NCI-H510A (cell line): ENCODE measurements at regions not wholly inside any gene's neighbourhood (a gene's known extent, or its start where the extent isn't known, plus 50 kb on each side); places are given as distances from the start of the nearest gene placed in this dataset.
"Not testable (repeated sequence)": the region's sequence is repeated elsewhere in the genome, so short reads cannot be mapped to it uniquely, and the experiment has no call there.

Experiments used
- DNase-seq: peaks from one replicate; lab custom pipeline; 2025; lab: John Stamatoyannopoulos, UW

GRCh38 chr2:77578354-77578753 lies 56.2 kb upstream of the LRRTM4 start:
- DNase-seq, result no peak

DNA sequence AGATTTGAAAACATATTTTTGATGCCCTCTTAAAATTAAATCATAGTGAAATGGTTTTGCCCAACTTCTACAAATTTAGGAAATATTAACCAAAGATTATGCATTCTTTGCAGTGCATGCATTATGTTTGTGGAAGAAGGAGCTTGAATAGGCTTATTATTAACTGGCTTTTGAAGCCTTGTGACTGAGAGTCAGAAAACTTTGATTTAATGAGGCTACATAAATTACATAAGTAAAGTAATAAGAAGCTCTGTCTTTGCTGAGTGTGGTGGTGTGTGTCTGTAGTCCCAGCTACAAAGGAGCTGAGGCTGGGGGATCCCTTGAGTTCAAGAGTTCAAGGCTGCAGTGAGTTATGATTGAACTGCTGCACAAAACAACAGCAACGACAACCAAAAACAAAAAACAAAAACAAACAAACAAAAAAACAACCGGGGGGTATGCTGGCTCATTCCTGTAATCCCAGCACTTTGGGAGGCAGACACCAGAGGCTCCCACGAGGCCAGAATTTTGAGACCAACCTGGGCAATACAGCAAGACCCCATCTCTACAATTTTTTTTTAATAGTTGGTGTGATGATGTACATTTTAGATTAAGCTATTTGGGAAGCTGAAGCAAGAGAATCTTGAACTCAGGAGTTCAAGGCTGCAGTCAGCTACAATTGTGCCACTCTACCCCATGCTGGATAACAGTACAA lies 57.0 kb upstream of the LRRTM4 start:
- no peak for DNase-seq

- no peak for DNase-seq
Observed at GRCh38 chr2:77588438-77588837, 66.3 kb upstream of the LRRTM4 start.

DNA sequence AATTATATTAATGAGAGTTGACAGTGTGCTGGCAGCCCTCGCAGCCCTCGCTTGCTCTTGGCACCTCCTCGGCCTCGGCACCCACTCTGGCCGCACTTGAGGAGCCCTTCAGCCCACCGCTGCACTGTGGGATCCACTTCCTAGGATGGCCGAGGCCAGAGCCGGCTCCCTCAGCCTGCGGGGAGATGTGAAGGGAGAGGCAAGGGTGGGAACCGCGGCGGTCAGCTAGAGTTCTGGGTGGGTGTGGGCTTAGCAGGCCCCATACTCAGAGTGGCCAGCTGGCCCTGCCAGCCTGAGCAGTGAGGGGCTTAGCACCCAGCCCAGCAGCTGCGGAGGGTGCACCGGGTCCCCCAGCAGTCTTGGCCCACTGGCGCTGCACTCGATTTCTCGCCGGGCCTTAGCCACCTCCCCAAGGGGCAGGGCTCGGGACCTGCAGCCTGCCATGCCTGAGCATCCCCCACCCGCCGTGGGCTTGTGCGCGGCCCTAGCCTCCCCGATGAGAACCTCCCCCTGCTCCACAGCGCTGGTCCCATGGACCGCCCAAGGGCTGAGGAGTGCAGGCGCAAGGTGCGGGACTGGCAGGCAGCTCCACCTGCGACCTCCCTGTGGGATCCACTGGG lies 68.2 kb upstream of the LRRTM4 start:
- no peak for DNase-seq

DNA sequence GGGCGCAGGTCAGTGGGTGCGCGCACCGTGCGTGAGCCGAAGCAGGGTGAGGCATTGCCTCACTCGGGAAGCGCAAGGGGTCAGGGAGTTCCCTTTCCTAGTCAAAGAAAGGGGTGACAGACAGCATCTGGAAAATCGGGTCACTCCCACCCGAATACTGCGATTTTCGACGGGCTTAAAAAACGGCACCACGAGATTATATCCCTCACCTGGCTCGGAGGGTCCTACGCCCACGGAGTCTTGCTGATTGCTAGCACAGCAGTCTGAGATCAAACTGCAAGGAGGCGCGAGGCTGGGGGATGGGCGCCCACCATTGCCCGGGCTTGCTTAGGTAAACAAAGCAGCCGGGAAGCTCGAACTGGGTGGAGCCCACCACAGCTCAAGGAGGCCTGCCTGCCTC lies 70.8 kb upstream of the LRRTM4 start:
- DNase-seq, result not testable (repeated sequence)

- no peak for DNase-seq
Observed at GRCh38 chr2:77602771-77603170, 80.6 kb upstream of the LRRTM4 start.

DNA sequence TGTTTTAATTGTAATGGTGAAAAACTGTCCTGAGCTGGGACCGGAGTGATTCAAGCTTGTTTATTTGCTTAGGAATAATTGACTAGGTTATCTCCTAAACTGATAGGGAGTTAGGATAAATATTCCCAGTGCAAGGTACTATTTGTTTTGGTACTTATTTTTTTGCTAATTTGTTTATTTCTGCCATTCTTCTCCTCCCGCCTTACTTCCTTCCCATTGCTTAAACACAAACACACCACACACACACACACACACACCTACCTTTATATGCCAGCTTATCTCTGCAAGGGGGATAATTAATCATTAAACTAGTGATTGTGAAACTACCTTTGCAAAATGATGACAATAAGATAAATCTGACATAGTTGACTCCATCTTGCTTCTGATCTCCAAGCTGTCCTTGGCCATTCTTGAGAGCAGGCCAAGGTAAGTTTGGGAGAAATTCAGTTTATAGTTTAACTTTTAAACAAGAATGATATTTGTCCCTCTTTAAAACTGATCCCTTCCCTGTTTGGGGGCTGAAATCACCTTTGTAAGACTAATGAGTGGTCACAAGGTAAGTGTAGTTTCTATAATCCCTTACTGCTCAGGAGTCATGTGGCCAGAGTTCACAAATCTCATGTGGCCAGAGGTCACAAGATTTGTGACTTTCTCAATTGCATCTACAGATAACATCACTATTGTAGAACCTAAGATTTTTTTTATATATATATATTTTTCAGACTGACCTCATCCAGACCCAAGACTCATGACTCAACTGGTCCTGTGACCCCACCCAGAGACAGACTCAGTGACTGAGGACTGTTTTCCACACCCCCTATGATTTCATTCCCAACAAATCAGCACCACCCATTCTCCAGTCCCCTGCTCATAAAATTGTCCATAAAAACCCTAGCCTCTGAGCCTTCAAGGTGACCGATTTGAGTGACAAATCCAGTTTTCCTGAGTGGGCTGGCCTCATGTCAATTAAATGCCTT lies 83.1 kb upstream of the LRRTM4 start:
- no peak for DNase-seq

DNA sequence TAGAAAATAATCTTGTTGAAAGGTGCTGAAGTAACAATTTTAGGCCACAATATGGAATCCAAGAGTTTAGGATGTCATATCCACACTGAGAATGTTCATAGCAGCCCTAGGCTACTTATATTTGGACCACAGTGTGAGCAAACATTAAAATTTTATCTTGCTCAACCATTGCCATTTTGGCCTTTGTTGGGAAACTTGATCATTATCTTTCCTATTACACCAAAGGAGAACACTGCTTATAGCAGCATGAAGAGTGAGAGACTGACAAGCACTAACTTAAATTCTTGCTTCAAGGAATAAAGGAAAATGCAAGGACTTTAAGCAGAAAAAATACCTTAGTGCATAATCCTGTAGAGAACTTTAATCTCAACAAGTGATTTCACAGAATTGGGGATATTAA lies 86.3 kb upstream of the LRRTM4 start:
- DNase-seq, result no peak

DNA sequence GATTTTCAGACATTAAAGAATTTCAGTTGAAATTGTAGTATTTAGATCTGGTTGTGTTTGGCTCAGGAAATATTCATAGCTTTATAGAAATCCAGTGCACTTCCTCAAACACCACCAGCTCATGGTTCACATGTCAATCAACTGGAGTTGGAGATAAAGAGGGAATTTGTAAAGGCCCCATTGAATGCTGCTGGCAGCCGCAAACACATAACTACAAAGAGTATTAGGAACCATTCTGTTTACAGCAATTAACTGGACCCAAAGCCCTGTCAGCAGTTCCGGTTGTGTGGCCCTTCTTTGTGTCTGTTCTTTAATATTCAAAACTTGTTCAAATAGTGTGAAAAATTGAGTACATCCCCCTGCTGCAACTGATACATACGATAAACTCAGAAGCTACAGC lies 107.4 kb upstream of the LRRTM4 start:
- no peak for DNase-seq

DNA sequence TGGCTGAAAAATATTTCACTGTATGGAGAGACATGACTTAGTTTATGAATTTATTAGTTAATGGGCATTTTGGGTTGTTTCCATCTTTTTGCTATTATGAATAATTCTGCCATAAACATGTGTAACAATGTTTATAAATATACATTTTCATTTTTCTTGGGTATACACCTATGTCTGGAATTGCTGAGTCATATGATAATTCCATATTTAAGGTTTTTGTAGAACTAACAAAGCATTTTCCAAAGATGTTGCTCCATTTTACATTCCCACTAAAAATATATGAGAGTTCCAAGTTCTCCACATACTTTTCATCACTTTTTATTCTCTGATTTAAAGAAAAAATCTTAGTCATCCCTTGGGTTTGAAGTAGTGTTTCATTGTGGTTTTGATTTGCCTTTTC lies 108.8 kb upstream of the LRRTM4 start:
- no peak for DNase-seq

DNA sequence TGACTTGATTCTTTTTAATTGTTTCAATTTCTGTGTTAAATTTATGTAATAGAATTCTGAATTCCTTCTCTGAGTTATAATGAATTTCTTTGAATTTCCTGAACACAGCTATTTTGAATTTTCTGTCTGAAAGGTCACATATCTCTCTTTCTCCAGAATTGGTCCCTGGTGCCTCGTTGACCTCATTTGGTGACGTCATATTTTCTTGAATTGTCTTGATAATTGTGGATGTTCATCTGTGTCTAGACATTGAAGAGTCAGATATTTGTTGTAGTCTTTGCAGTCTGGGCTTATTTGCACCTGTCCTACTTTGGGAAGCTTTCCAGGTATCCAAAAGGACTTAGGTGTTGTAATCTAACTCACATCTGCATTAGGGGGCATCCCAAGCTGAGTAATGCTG lies 111.4 kb upstream of the LRRTM4 start:
- DNase-seq, result no peak

GRCh38 chr2:77640924-77641323 lies 118.7 kb upstream of the LRRTM4 start:
- DNase-seq, result no peak

DNA sequence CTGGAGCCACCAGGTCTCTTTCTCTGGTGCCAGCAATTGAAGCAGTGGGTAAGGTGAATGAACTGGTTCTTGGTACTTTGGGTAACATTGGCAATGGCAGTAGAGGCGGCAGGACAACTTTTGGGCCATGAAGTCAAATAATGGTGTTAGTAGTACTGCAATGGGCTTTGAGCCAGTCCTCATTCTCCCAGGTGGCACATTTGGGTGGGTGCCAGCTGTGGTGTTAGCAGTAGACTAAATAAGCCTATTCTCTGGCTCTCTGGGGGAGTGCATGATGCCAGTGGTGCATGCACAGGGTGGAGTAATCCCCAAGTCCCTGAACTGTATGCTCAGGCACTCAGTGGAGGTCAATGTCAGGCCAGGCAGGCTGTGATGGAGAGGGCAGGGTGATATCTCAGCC lies 120.2 kb upstream of the LRRTM4 start:
- DNase-seq, result no peak

- DNase-seq, result no peak
Observed at GRCh38 chr2:77649856-77650255, 127.7 kb upstream of the LRRTM4 start.

DNA sequence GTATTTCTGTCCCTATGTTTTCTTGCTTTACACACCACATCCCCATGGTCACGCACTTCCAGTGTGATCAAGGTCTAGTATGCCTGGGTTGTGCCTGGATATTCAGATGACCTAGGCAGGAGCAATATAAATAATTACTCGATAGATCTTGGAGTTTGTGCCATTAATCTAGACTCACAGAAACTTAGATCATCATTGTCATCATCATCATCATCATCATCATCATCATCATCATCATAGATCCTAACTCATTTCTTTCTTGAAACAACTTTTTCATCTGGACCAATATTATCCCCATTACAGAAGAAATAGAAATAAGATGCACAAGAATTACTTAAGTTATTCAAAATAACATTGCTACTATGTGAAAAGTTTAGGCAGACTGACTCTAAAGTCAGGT lies 130.3 kb upstream of the LRRTM4 start:
- no peak for DNase-seq

- no peak for DNase-seq
Observed at GRCh38 chr2:77664491-77664890, 142.3 kb upstream of the LRRTM4 start.

- DNase-seq, result no peak
Observed at GRCh38 chr2:77666251-77666980, 144.2 kb upstream of the LRRTM4 start.

GRCh38 chr2:77684543-77685319 lies 162.6 kb upstream of the LRRTM4 start:
- DNase-seq, result not testable (repeated sequence)

GRCh38 chr2:77712601-77713000 lies 190.4 kb upstream of the LRRTM4 start:
- DNase-seq, result no peak

DNA sequence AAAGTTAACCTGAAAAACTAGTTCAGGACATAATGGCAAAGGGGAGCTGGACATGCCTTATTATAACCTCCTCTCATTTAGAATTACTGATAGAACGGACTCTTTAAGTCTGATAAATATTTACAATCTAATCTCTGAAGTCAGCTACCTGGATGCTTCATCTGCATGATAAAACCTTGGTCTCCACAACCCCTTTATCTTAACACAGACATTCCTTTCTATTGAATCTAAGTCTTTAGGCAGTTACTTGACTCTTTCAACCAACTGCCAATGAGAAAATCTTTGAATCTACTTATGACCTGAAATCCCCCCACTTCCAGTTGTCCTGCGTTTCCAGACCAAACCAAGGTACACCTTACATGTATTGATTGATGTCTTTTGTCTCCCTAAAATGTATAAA lies 191.2 kb upstream of the LRRTM4 start:
- DNase-seq, result no peak

DNA sequence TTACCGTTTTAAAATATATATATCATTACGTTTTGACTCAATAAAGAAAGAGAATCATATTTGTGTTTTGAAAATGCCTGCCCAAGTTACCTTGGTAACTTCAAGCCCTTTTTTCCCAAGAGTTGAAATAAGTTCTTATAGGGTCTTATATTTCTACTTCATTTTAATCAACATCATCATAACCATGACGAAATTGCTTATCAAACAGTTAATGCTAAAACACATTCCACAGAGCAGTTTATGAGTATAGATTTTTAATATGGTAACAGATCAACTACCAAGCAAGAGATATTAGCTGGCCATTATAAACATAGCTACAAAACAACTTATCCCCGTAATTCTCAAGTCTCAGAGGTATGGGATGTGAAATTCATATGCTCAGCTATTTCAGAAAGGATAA lies 197.9 kb upstream of the LRRTM4 start:
- no peak for DNase-seq
